HEK293 (cell line): ENCODE measurements at regions not wholly inside any gene's neighbourhood (a gene's known extent, or its start where the extent isn't known, plus 50 kb on each side); places are given as distances from the start of the nearest gene placed in this dataset.

ENCODE experiments used
- MYNN ChIP-seq: fragments of 450-650 bp; formaldehyde crosslinking; IDR thresholded peaks from 2 replicates; pipeline ENCODE4 v1.5.1; 2016; ENCODE audit warnings: missing biosample characterization, missing genetic modification characterization, borderline replicate concordance
- ZBTB8A ChIP-seq: fragments of 450-650 bp; formaldehyde crosslinking; IDR thresholded peaks from 2 replicates; pipeline ENCODE4 v1.5.1; 2016; ENCODE audit warnings: missing biosample characterization, missing genetic modification characterization
- TF ChIP-seq, protein P1 (sequence below): sonication (generic); formaldehyde crosslinking; IDR thresholded peaks from 2 replicates; pipeline ENCODE4 v1.8.1; 2022; ENCODE audit warnings: mild to moderate bottlenecking, moderate library complexity, missing genetic modification reagents
- TF ChIP-seq, protein P2 (sequence below): fragments of 450-650 bp; formaldehyde crosslinking; IDR thresholded peaks from 2 replicates; pipeline ENCODE4 v1.5.1; 2016; ENCODE audit warnings: missing biosample characterization, missing genetic modification characterization
- TF ChIP-seq, protein P3 (sequence below): fragments of 450-650 bp; formaldehyde crosslinking; IDR thresholded peaks from 2 replicates; pipeline ENCODE4 v1.5.1; 2016; ENCODE audit warnings: missing biosample characterization, missing genetic modification characterization

DNA sequence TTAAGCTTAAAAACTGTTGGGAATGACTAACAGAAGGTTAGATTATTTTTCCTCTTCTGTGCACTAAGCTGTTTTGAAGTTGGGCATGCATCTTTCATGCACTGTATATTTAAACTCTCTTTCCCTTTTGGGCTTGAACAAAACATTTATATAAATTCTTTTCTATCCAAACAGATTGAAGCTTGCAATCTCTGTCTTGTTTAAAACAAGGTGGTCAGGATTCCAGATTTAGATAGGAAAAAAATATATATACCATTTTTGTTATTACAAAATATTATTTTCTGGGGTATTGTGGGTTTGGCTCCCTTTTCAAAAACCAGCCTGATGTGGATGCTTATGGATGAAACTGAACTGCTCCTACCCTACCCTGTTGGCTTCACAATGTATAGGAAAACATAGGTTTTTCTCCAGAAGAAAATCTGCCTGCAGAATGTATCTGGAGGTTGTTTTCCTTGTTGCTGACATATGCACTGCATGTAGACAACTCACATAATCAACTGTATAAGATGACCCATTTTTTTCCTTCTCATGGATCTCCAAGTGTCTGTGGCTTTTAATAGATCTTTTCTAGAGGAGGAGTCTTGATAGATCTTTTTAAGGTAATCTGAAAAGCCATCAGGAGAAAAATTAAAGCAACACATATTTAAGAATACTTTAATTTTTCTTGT, 146.3 kb downstream of the PRL start:
- TF ChIP-seq, protein P1, sequence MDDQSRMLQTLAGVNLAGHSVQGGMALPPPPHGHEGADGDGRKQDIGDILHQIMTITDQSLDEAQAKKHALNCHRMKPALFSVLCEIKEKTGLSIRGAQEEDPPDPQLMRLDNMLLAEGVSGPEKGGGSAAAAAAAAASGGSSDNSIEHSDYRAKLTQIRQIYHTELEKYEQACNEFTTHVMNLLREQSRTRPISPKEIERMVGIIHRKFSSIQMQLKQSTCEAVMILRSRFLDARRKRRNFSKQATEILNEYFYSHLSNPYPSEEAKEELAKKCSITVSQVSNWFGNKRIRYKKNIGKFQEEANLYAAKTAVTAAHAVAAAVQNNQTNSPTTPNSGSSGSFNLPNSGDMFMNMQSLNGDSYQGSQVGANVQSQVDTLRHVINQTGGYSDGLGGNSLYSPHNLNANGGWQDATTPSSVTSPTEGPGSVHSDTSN (CRISPR knock-in tag), result no peak
- TF ChIP-seq, protein P2, sequence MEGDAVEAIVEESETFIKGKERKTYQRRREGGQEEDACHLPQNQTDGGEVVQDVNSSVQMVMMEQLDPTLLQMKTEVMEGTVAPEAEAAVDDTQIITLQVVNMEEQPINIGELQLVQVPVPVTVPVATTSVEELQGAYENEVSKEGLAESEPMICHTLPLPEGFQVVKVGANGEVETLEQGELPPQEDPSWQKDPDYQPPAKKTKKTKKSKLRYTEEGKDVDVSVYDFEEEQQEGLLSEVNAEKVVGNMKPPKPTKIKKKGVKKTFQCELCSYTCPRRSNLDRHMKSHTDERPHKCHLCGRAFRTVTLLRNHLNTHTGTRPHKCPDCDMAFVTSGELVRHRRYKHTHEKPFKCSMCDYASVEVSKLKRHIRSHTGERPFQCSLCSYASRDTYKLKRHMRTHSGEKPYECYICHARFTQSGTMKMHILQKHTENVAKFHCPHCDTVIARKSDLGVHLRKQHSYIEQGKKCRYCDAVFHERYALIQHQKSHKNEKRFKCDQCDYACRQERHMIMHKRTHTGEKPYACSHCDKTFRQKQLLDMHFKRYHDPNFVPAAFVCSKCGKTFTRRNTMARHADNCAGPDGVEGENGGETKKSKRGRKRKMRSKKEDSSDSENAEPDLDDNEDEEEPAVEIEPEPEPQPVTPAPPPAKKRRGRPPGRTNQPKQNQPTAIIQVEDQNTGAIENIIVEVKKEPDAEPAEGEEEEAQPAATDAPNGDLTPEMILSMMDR (tag by site-specific recombination), result no peak
- TF ChIP-seq, protein P3, sequence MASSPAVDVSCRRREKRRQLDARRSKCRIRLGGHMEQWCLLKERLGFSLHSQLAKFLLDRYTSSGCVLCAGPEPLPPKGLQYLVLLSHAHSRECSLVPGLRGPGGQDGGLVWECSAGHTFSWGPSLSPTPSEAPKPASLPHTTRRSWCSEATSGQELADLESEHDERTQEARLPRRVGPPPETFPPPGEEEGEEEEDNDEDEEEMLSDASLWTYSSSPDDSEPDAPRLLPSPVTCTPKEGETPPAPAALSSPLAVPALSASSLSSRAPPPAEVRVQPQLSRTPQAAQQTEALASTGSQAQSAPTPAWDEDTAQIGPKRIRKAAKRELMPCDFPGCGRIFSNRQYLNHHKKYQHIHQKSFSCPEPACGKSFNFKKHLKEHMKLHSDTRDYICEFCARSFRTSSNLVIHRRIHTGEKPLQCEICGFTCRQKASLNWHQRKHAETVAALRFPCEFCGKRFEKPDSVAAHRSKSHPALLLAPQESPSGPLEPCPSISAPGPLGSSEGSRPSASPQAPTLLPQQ (tag by site-specific recombination), result no peak
- no peak for TF ChIP-seq ZBTB8A (tag by site-specific recombination)
- TF ChIP-seq MYNN (tag by site-specific recombination), result no peak
